Activated naive CD8-positive, alpha-beta T cell treated with anti-CD3 and anti-CD28 coated beads, Interleukin-2, amount 50 U/mL, for 24 hours (primary cell): ENCODE measurements at regions not wholly inside any gene's neighbourhood (a gene's known extent, or its start where the extent isn't known, plus 50 kb on each side); places are given as distances from the start of the nearest gene placed in this dataset.
"Not testable (repeated sequence)": the region's sequence is repeated elsewhere in the genome, so short reads cannot be mapped to it uniquely, and the experiment has no call there.

Experiments used
- ATAC-seq: fragments of 150-1000 bp; cut with Tn5 transposase; one replicate; pipeline ENCODE4 v1.10.0; 2021
- DNase-seq: peaks from one replicate; pipeline ENCODE4 v3.0.0; 2021
- H3K27ac Mint-ChIP-seq: one replicate; pipeline ENCODE4 v1.8.0; 2021; ENCODE audit warnings: mild to moderate bottlenecking, mixed read lengths
- H3K27me3 Mint-ChIP-seq: one replicate; pipeline ENCODE4 v1.8.0; 2021; ENCODE audit warnings: mixed read lengths
- H3K36me3 Mint-ChIP-seq: one replicate; pipeline ENCODE4 v1.8.0; 2021; ENCODE audit warnings: low read depth, mixed read lengths
- H3K4me1 Mint-ChIP-seq: one replicate; pipeline ENCODE4 v1.8.0; 2021; ENCODE audit warnings: mixed read lengths
- H3K4me3 Mint-ChIP-seq: one replicate; pipeline ENCODE4 v1.8.0; 2021; ENCODE audit warnings: mild to moderate bottlenecking, moderate library complexity, mixed read lengths
- H3K9me3 Mint-ChIP-seq: one replicate; pipeline ENCODE4 v1.8.0; 2021; ENCODE audit warnings: mixed read lengths

DNA sequence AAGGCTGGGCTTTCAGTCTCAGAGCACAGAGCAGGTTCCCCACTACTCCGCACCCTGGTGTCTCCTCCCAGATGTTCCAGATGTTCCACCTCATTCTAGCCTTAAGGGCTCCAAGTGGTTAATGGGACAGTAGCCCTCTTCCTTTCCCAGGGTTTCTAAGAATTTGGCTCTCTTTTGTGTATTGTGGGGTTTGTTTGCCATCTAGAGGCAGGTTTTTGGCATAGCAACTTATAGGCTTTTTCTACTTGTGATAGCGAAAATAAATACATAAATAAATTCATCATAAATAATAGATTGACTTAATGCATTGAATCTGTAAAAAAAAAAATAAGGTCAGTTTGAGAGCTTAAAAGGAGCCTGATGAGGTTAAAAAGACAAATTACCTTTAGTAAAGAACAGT lies 86.1 kb upstream of the XKR3 start:
- not testable (repeated sequence) for H3K4me1 Mint-ChIP-seq, ATAC-seq

DNA sequence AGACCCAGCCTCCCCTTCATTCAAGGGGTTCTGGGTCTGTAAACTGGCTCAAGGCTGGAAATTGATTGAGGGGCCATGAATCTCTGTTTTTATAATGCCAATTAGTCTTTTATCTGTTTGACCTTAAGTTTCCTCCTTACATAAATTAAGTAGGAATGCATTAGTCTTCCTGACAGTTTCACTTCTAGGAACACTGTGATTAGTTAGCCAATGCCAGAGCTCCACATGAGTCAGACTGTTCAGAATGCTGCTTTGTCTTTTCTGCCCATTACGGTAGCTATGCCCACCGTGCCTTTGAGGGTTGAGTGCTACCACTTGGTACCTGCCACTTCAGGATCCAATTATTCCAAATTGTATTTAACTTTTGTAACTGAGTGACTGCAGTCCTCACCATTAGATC lies 76.8 kb upstream of the XKR3 start:
- DNase-seq, ATAC-seq, H3K4me1 Mint-ChIP-seq, H3K27ac Mint-ChIP-seq, H3K36me3 Mint-ChIP-seq, H3K4me3 Mint-ChIP-seq, H3K9me3 Mint-ChIP-seq, H3K27me3 Mint-ChIP-seq: not testable (repeated sequence)

More for the DNA sequence above, 86.1 kb upstream of the XKR3 start:
- not testable (repeated sequence) for H3K4me3 Mint-ChIP-seq, H3K36me3 Mint-ChIP-seq, DNase-seq, H3K27ac Mint-ChIP-seq, H3K9me3 Mint-ChIP-seq
- peaks cover 14% of the 10 kb centered on the region for H3K27me3 Mint-ChIP-seq

DNA sequence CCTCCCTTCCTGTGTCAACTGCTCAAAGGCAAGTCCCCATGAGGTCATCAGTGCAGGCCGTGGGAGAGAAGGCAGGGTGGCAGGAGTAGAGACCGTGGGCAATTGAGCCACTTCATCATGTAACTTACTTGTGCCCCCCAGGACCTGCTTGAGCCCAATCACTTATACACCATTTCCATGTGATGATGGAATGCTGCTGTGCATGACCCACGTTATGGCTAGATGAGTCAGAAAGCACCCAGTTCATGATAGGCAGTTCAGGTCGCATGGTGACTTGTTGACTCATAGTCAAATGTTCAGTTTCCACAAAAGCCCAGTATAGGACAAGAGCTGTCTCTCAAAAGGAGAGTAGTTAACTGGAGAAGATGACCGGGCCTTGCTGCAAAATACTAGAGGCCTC lies 76.4 kb upstream of the XKR3 start:
- H3K36me3 Mint-ChIP-seq, H3K4me3 Mint-ChIP-seq, H3K9me3 Mint-ChIP-seq, H3K27me3 Mint-ChIP-seq, H3K4me1 Mint-ChIP-seq, H3K27ac Mint-ChIP-seq, ATAC-seq: not testable (repeated sequence)
- peak; percentile 5 for DNase-seq

DNA sequence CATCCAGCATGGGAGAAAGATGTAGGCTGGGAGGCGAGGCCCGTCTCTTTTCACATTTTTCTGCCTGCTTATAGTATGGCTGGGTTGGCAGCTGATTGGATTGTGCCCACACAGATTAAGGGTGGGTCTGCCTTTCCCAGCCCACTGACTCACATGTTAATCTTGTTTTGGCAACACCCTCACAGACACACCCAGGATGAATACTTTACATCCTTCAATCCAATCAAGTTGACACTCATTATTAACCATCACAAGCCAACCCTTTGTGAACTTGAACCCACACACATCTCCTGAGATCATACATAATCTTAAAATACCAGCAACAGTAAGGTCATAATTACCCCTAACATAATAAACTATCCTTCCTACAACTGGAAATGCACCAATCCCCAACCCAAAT lies 74.1 kb upstream of the XKR3 start:
- not testable (repeated sequence) for H3K9me3 Mint-ChIP-seq, H3K27ac Mint-ChIP-seq, H3K4me1 Mint-ChIP-seq, DNase-seq, H3K4me3 Mint-ChIP-seq, H3K27me3 Mint-ChIP-seq, ATAC-seq, H3K36me3 Mint-ChIP-seq

DNA sequence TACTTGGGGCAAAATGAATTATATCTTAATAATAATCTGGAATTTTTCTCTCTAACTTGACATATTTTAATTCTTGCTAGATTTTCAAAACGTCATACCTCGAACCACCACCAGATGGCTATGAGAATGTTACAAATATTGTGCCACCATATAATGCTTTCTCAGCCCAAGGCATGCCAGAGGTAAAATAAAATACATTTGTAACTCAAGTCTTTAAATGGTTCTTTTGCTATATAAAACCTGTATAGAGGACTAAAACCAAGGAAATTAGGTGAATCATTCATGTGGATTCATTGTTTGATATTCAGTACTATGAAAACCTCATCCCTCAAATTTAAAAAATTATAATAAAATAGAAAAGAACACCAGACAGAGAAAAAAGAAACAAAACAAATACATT lies 72.2 kb upstream of the XKR3 start:
- H3K36me3 Mint-ChIP-seq, H3K27ac Mint-ChIP-seq, H3K9me3 Mint-ChIP-seq, DNase-seq, H3K4me1 Mint-ChIP-seq, H3K4me3 Mint-ChIP-seq, ATAC-seq, H3K27me3 Mint-ChIP-seq: not testable (repeated sequence)

DNA sequence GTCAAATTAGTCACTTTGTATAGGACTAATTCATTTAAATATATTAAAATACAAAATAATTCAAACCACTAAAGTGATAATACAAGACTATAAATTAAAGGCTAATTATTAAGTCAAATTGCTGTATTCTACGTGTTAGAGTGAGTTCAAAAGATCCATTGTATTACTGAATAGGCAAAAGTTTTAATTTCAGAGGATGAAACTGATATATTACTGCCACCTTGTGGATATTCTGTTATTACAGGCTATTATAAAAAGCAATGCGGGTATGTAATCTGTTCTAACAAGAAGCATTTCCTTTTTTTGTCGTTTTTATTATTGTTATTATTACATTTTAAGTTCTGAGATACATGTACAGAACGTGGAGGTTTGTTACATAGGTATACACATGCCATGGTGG lies 66.7 kb upstream of the XKR3 start:
- not testable (repeated sequence) for H3K36me3 Mint-ChIP-seq, ATAC-seq, H3K27ac Mint-ChIP-seq, DNase-seq, H3K4me3 Mint-ChIP-seq, H3K4me1 Mint-ChIP-seq, H3K9me3 Mint-ChIP-seq, H3K27me3 Mint-ChIP-seq

DNA sequence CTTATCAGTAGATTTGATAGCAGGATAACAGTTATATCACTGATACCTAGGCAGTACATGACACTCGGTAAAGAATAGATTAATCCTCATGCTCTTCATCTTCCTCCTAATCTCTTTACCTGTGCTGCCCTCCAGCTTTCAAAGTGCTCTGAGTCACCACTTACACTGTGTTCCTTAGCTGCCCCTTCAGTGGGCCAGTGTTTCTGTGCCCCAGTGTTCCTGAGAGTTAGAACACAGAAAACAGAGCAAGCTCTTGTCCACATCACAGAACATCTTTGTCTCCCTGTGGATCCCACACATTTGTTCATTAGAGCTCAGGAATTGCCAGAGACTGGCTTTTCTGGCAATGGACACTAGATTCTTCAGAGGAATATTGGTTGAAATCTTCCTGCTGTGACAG lies 51.1 kb upstream of the XKR3 start:
- H3K4me3 Mint-ChIP-seq, H3K36me3 Mint-ChIP-seq, H3K27ac Mint-ChIP-seq, ATAC-seq, DNase-seq, H3K9me3 Mint-ChIP-seq, H3K27me3 Mint-ChIP-seq: not testable (repeated sequence)
- H3K4me1 Mint-ChIP-seq = peaks cover 11% of the 10 kb centered on the region
